Keratinocyte (primary cell): ENCODE measurements at regions not wholly inside any gene's neighbourhood (a gene's known extent, or its start where the extent isn't known, plus 50 kb on each side); places are given as distances from the start of the nearest gene placed in this dataset.

Experiments used
- EZH2 ChIP-seq: IDR thresholded peaks from one replicate; pipeline ENCODE4 v1.6.1; 2012; ENCODE audit warnings: inconsistent platforms, mild to moderate bottlenecking, low read length, moderate library complexity
- TF ChIP-seq, protein P1 (sequence below), 3 experiments: IDR thresholded peaks in 1 of 3; conservative IDR thresholded peaks in 1 of 3; optimal IDR thresholded peaks in 1 of 3; 2 replicates in 2 of 3; 3 replicates in 1 of 3; pipeline versions ENCODE3 to v1.5.1; 2011; ENCODE audit warnings: low read length in 3 of 3, mild to moderate bottlenecking in 3 of 3, moderate library complexity in 2 of 3, control low read depth in 1 of 3, inconsistent platforms in 1 of 3; ENCODE audit not compliant: insufficient read depth in 2 of 3; ENCODE audit errors: extremely low read depth in 1 of 3

DNA sequence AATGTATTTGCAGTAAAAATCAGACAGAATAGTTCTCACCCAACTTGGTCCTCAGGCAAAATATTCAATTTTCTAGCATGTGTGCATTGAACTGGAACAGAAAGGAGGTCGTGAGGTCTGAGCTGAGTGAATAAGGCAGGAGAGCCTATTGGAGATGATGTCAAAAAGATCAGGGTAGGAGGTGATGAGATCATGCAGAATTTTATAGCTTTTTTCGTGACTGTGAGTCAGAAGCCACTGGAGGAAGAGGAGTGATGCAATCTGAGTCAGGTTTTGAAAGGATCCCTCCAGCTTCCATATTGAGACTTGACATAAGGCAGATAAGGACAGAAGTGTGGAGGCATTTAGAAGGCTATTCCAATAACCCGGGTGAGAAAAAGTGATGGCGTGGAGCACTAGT is 299.5 kb upstream of the SOX11 start:
- TF ChIP-seq, protein P1, sequence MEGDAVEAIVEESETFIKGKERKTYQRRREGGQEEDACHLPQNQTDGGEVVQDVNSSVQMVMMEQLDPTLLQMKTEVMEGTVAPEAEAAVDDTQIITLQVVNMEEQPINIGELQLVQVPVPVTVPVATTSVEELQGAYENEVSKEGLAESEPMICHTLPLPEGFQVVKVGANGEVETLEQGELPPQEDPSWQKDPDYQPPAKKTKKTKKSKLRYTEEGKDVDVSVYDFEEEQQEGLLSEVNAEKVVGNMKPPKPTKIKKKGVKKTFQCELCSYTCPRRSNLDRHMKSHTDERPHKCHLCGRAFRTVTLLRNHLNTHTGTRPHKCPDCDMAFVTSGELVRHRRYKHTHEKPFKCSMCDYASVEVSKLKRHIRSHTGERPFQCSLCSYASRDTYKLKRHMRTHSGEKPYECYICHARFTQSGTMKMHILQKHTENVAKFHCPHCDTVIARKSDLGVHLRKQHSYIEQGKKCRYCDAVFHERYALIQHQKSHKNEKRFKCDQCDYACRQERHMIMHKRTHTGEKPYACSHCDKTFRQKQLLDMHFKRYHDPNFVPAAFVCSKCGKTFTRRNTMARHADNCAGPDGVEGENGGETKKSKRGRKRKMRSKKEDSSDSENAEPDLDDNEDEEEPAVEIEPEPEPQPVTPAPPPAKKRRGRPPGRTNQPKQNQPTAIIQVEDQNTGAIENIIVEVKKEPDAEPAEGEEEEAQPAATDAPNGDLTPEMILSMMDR (optimal IDR thresholded peaks at IDR 0.05 in 1 of 3, IDR thresholded peaks at IDR 0.05 in 1 of 3, conservative IDR thresholded peaks at IDR 0.05 in 1 of 3; ENCODE audit: extremely low read depth in 1 of 3, insufficient read depth in 2 of 3, low read length in 3 of 3) = no peak
- no peak for TF ChIP-seq EZH2
